Mucosa of descending colon (tissue), 3 donors: ENCODE measurements at regions not wholly inside any gene's neighbourhood (a gene's known extent, or its start where the extent isn't known, plus 50 kb on each side); places are given as distances from the start of the nearest gene placed in this dataset.

ENCODE experiments used
- ATAC-seq: fragments of 200-7000 bp; cut with Tn5 transposase; one replicate; pipeline ENCODE4 v1.9.1; 2020; ENCODE audit warnings: mild to moderate bottlenecking, moderate library complexity
- DNase-seq, 3 donors: peaks; one replicate each; pipeline ENCODE4 v3.0.0-alpha.2; 2020
- H3K36me3 ChIP-seq: fragments of 200-600 bp; one replicate; pipeline ENCODE4 v1.8.0; 2021; ENCODE audit warnings: low read depth, mild to moderate bottlenecking
- H3K4me1 ChIP-seq: fragments of 200-600 bp; one replicate; pipeline ENCODE4 v1.8.0; 2021; ENCODE audit warnings: low read depth, mild to moderate bottlenecking
- H3K4me3 ChIP-seq: fragments of 200-600 bp; one replicate; pipeline ENCODE4 v1.8.0; 2021; ENCODE audit warnings: mild to moderate bottlenecking
- H3K9me3 ChIP-seq: fragments of 200-600 bp; one replicate; pipeline ENCODE4 v1.8.0; 2021; ENCODE audit warnings: mild to moderate bottlenecking
- CTCF ChIP-seq: fragments of 200-600 bp; IDR thresholded peaks from one replicate; pipeline ENCODE4 v1.8.0; 2022; ENCODE audit warnings: antibody characterized with exemption, mild to moderate bottlenecking
- intact Hi-C, 2 donors: fragments of 100-400 bp; cut with DNase I in 1 of 2; cut with micrococcal nuclease in 1 of 2; formaldehyde crosslinking; loops; one replicate each; pipeline versions ENCODE4 v1.11.0 to v1.11.1; 2022; cut with DNase I, micrococcal nuclease
- donor health status: DM: no; HTN: no; CAD: no; lungs with moderate emphysema.
- donor health status: DM: no; HTN: no; CAD: no.
- donor health status: DM: no; HTN: yes; CAD: no.

- DNase-seq: no peak
- Histone ChIP-seq H3K9me3 (no peaks in the 10 kb centered on the region), H3K4me1 (no peaks in the 10 kb centered on the region), H3K36me3 (no peaks in the 10 kb centered on the region), H3K4me3 (no peak overlapping the region)
- intact Hi-C loops: no loop called here
- no peak for ATAC-seq
- no peak for TF ChIP-seq CTCF
Observed at GRCh38 chr14:65860956-65861611, 448.6 kb downstream of the FUT8 start.

GRCh38 chr14:65864549-65864948, 452.0 kb downstream of the FUT8 start:
- H3K36me3 ChIP-seq: no peaks in the 10 kb centered on the region
- DNase-seq: no peak
- no peaks in the 10 kb centered on the region for H3K9me3 ChIP-seq
- no peak for TF ChIP-seq CTCF
- intact Hi-C loops: no loop called here
- H3K4me3 ChIP-seq: no peak overlapping the region
- ATAC-seq: no peak
- H3K4me1 ChIP-seq: no peaks in the 10 kb centered on the region

GRCh38 chr14:65864984-65865383, 452.5 kb downstream of the FUT8 start:
- H3K9me3 ChIP-seq: no peaks in the 10 kb centered on the region
- intact Hi-C loops: no loop called here
- no peak for DNase-seq
- no peak for ATAC-seq
- H3K4me1 ChIP-seq: no peaks in the 10 kb centered on the region
- H3K36me3 ChIP-seq: no peaks in the 10 kb centered on the region
- no peak for TF ChIP-seq CTCF
- no peak overlapping the region for H3K4me3 ChIP-seq

- intact Hi-C loops: no loop called here
- ATAC-seq (no peak), DNase-seq (no peak)
- H3K4me1 ChIP-seq: no peaks in the 10 kb centered on the region
- no peak overlapping the region for H3K4me3 ChIP-seq
- H3K9me3 ChIP-seq: no peaks in the 10 kb centered on the region
- H3K36me3 ChIP-seq: no peaks in the 10 kb centered on the region
- no peak for TF ChIP-seq CTCF
Observed at GRCh38 chr14:65866448-65866847, 453.9 kb downstream of the FUT8 start.

- ATAC-seq: no peak
- peak in 2 of 3 donors; percentile 10 to 29 for DNase-seq
- intact Hi-C loops: no loop called here
- Histone ChIP-seq H3K36me3 (no peaks in the 10 kb centered on the region), H3K4me1 (no peaks in the 10 kb centered on the region), H3K9me3 (no peaks in the 10 kb centered on the region), H3K4me3 (no peak overlapping the region)
- no peak for TF ChIP-seq CTCF
Observed at GRCh38 chr14:65866886-65867285, 454.4 kb downstream of the FUT8 start.

GRCh38 chr14:65867333-65867732, 454.8 kb downstream of the FUT8 start:
- TF ChIP-seq CTCF: no peak
- Histone ChIP-seq H3K4me3 (no peak overlapping the region), H3K4me1 (no peaks in the 10 kb centered on the region), H3K9me3 (no peaks in the 10 kb centered on the region), H3K36me3 (no peaks in the 10 kb centered on the region)
- intact Hi-C loops: no loop called here
- ATAC-seq: no peak
- no peak for DNase-seq
